GM23338 (cell line): ENCODE measurements at regions not wholly inside any gene's neighbourhood (a gene's known extent, or its start where the extent isn't known, plus 50 kb on each side); places are given as distances from the start of the nearest gene placed in this dataset.

ENCODE experiments used
- ATAC-seq: fragments of 200-7000 bp; cut with Tn5 transposase; 3 replicates; pipeline ENCODE4 v1.9.1; 2020
- DNase-seq: peaks from one replicate; pipeline ENCODE4 v3.0.0-alpha.2; 2015; ENCODE audit warnings: low spot score
- H2AFZ ChIP-seq: fragments of 200-600 bp; sonication (generic); 2 replicates; pipeline ENCODE4 v1.8.0; 2016; ENCODE audit warnings: antibody characterized with exemption, mild to moderate bottlenecking, moderate library complexity
- H3F3A ChIP-seq: fragments of 200-600 bp; sonication (generic); replicated peaks from 2 replicates; pipeline ENCODE4 v1.8.0; 2017; ENCODE audit warnings: antibody characterized with exemption, mixed run types, low read depth
- H3K27ac ChIP-seq: fragments of 200-600 bp; sonication (generic); 2 replicates; pipeline ENCODE4 v1.6.1; 2016; ENCODE audit warnings: low read depth
- H3K27me3 ChIP-seq: fragments of 200-600 bp; sonication (generic); 2 replicates; pipeline ENCODE4 v1.8.0; 2016; ENCODE audit warnings: mild to moderate bottlenecking, mixed run types, moderate library complexity; ENCODE audit not compliant: insufficient read depth
- H3K36me3 ChIP-seq: fragments of 200-600 bp; sonication (generic); 2 replicates; pipeline ENCODE4 v1.8.0; 2016; ENCODE audit warnings: mild to moderate bottlenecking; ENCODE audit not compliant: insufficient read depth
- H3K4me1 ChIP-seq: fragments of 200-600 bp; sonication (generic); 2 replicates; pipeline ENCODE4 v1.8.0; 2016; ENCODE audit warnings: mild to moderate bottlenecking, moderate library complexity; ENCODE audit not compliant: insufficient read depth
- H3K4me2 ChIP-seq: fragments of 200-600 bp; sonication (generic); 2 replicates; pipeline ENCODE4 v1.7.1; 2017; ENCODE audit warnings: mixed run types
- H3K4me3 ChIP-seq: fragments of 200-600 bp; sonication (generic); 2 replicates; pipeline ENCODE4 v1.6.1; 2016; ENCODE audit warnings: mixed run types
- H3K79me2 ChIP-seq: fragments of 200-600 bp; sonication (generic); replicated peaks from 2 replicates; pipeline ENCODE4 v1.8.0; 2017; ENCODE audit warnings: mild to moderate bottlenecking; ENCODE audit not compliant: insufficient read depth
- H3K9me2 ChIP-seq: fragments of 200-600 bp; sonication (generic); 2 replicates; pipeline ENCODE4 v1.8.0; 2017; ENCODE audit not compliant: insufficient read depth
- H4K20me1 ChIP-seq: fragments of 200-600 bp; sonication (generic); replicated peaks from 2 replicates; pipeline ENCODE4 v1.8.0; 2017; ENCODE audit warnings: mild to moderate bottlenecking; ENCODE audit not compliant: insufficient read depth
- H3K27ac Mint-ChIP-seq: 2 replicates; pipeline ENCODE4 v1.8.0; 2020; ENCODE audit warnings: inconsistent platforms, mild to moderate bottlenecking, moderate library complexity, mixed read lengths
- H3K27me3 Mint-ChIP-seq: 3 replicates; pipeline ENCODE4 v1.8.0; 2022; ENCODE audit warnings: low read depth, mild to moderate bottlenecking, moderate library complexity, mixed read lengths, inconsistent platforms; ENCODE audit not compliant: insufficient read depth, poor library complexity
- H3K36me3 Mint-ChIP-seq: 3 replicates; pipeline ENCODE4 v1.8.0; 2021; ENCODE audit warnings: low read depth, mild to moderate bottlenecking, inconsistent platforms, moderate library complexity, mixed read lengths
- H3K4me1 Mint-ChIP-seq: 3 replicates; pipeline ENCODE4 v1.8.0; 2020; ENCODE audit warnings: mild to moderate bottlenecking, inconsistent platforms, mixed read lengths
- H3K4me3 Mint-ChIP-seq: 3 replicates; pipeline ENCODE4 v1.8.0; 2021; ENCODE audit warnings: moderate library complexity, mild to moderate bottlenecking, inconsistent platforms, mixed read lengths
- H3K9me3 Mint-ChIP-seq: 3 replicates; pipeline ENCODE4 v1.8.0; 2020; ENCODE audit warnings: moderate library complexity, mild to moderate bottlenecking, inconsistent platforms, mixed read lengths
- CREB1 ChIP-seq: fragments of 250-450 bp; sonication (Bioruptor Pico); IDR thresholded peaks from 2 replicates; pipeline ENCODE4 v1.5.0; 2020; ENCODE audit warnings: low read depth, mild to moderate bottlenecking, moderate library complexity
- EZH2phosphoT487 ChIP-seq: fragments of 200-600 bp; sonication (generic); IDR thresholded peaks from one replicate; pipeline ENCODE4 v1.8.1; 2018; ENCODE audit warnings: antibody characterized with exemption; ENCODE audit not compliant: unreplicated experiment
- NANOG ChIP-seq: IDR thresholded peaks from 2 replicates; pipeline ENCODE4 v1.6.1; 2016; ENCODE audit warnings: antibody characterized with exemption, borderline replicate concordance
- REST ChIP-seq: IDR thresholded peaks from one replicate; pipeline ENCODE4 v1.6.1; 2018; ENCODE audit warnings: antibody characterized with exemption; ENCODE audit not compliant: unreplicated experiment
- STAT1 ChIP-seq: IDR thresholded peaks from one replicate; pipeline ENCODE4 v1.6.1; 2016; ENCODE audit warnings: antibody characterized with exemption; ENCODE audit not compliant: unreplicated experiment
- ZNF462 ChIP-seq: fragments of 250-450 bp; sonication (Bioruptor Pico); IDR thresholded peaks from 2 replicates; pipeline ENCODE4 v1.5.0; 2020; ENCODE audit warnings: mild to moderate bottlenecking, moderate library complexity

DNA sequence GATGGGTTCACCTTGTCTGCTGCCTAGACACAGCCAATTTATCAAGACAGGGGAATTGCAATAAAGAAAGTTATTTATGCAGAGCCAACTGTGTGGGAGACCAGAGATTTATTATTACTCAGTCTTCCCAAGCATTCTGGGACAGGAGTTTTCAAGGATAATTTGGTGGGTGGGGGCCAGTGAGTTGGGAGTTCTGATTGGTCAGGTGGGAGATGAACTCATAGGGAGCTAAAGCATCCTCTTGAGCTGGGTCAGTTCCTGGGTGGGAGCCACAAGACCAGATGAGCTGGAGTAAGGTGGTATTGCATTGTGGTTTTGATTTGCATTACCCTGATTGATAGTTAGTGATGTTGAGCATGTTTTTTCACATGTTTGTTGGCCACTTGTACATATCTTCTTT lies 86.1 kb downstream of the PRKAB2 start:
- Histone ChIP-seq H3K4me2 (no peak overlapping the region), H3K4me3 (no peak overlapping the region), H3F3A (peaks cover 9% of the 10 kb centered on the region; the same call in 1 of the 2 replicates), H4K20me1 (no peaks in the 10 kb centered on the region), H3K27ac (no peak overlapping the region), H3K79me2 (no peaks in the 10 kb centered on the region), H2AFZ (no peak overlapping the region), H3K27me3 (peaks cover 49% of the 10 kb centered on the region), H3K4me1 (peaks cover 40% of the 10 kb centered on the region), H3K36me3 (no peaks in the 10 kb centered on the region), H3K9me2 (no peaks in the 10 kb centered on the region)
- no peak for DNase-seq
- no peak for ATAC-seq
- H3K27ac Mint-ChIP-seq, result no peak overlapping the region
- H3K36me3 Mint-ChIP-seq, result peaks cover 2% of the 10 kb centered on the region; the same call in 2 of the 3 replicates
- H3K9me3 Mint-ChIP-seq, result peaks cover 11% of the 10 kb centered on the region
- H3K27me3 Mint-ChIP-seq, result peaks cover 16% of the 10 kb centered on the region
- TF ChIP-seq REST (no peak), STAT1 (no peak), ZNF462 (CRISPR knock-in tag) (no peak), NANOG (no peak), EZH2phosphoT487 (no peak), CREB1 (CRISPR knock-in tag) (no peak)
- peaks cover 19% of the 10 kb centered on the region for H3K4me1 Mint-ChIP-seq
- no peak overlapping the region; the same call in 2 of the 3 replicates for H3K4me3 Mint-ChIP-seq
